HG03520 (cell line): ENCODE measurements at regions not wholly inside any gene's neighbourhood (a gene's known extent, or its start where the extent isn't known, plus 50 kb on each side); places are given as distances from the start of the nearest gene placed in this dataset.

Experiments used
- ATAC-seq: cut with Tn5 transposase; IDR thresholded peaks from one replicate; pipeline ENCODE4 v1.9.1; 2021; ENCODE audit warnings: mild to moderate bottlenecking, moderate library complexity; ENCODE audit not compliant: unreplicated experiment

- ATAC-seq, result no peak
These were observed 103.6 kb downstream of the PAX1 start for GRCh38 chr20:21808863-21809664.

DNA sequence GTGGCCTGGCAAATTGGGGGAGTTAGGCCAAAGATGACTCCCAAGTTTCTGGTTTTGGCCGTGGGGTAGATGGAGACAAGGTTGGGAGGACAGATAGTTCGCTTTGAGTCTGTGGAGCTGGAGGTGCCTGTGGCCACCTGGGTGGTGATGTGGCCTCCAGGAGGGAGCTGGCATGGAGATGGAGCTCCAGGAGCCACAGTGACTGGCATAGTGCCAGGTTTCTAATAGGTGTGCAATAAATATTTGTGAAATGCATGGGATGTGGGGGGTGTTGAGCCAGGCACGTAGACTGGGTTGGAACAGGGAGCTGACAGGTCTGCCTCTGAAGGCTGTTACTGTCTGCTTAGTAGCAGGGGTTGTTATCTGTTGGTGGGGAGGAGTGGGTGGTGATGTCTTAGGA, 102.7 kb downstream of the PAX1 start:
- ATAC-seq, result no peak

- ATAC-seq, result no peak
These were observed 99.3 kb downstream of the PAX1 start for GRCh38 chr20:21804802-21805201.

DNA sequence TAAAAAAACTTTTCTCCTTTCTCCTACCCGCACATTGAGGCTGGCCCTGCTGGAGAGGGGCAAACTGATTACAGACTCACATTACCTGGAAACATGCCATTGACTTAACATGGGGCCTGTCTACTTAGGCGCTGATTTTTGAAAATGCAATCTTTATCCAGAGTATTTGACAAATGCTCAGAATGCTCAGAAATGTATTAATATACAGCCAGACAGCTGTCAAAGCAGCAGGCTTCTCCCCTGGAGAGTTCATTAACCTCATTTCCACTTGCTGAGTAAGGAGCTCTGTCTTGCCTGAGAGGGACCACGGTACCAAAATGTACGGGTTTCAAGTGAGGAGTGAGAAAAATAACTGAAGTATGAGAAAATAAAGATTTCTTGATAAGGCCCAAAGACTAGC, 95.7 kb downstream of the PAX1 start:
- no peak for ATAC-seq

DNA sequence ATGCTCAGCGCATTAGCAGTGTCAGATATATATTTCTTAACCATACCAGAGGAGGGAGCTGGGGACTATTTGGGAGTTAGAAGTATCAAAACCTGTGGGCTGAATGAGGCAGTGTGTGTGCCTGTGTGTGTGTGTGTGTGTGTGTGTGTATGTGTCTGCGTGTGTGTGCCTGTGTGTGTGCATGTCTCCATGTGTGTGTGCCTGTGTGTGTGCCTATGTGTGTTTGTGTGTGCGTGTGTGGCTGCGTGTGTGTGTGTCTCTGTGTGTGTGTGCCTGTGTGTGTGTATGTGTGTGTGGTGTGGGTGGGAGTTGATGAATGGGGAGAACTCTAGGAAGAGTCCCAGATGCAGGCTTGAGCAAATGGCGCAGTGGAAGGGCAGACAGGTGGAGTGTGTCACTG, 92.9 kb downstream of the PAX1 start:
- ATAC-seq, result no peak

- ATAC-seq, result no peak
These were observed 90.6 kb downstream of the PAX1 start for GRCh38 chr20:21796059-21796458.

GRCh38 chr20:21788082-21788481, 82.6 kb downstream of the PAX1 start:
- ATAC-seq, result no peak

DNA sequence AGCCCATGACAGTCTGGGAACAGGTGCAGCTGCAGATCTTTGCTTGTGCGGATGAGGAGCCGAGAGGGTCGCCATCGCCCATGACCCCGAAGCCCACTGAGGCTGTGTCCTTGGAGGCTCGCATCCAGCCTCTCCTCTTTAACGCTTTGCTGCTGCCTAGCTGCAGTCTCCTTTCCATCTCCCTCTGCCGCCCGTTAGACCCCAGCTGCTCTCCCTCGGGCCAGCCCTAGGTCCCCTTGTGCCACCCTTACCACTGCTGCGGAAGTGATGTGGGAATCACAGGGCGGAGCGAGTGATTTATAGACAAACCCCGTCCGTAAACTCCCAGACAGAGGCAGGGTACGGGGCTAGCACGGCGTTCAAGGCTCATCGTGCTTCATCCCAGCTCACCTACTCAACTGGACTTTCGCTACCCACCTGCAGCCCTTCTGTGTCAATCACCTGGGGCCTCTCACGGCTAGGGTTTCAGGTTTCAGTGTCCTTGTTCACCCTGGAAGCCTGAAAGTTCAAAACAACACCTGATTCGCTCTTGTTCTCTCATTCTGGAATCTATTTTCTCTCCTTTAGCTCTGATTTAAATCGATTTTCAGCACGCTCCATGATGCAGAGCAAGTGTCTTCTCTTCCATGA, 76.1 kb downstream of the PAX1 start:
- ATAC-seq, result no peak

- ATAC-seq, result no peak
These were observed 75.1 kb downstream of the PAX1 start for GRCh38 chr20:21780528-21780927.
